Neural cell (in vitro differentiated cells): ENCODE measurements at regions not wholly inside any gene's neighbourhood (a gene's known extent, or its start where the extent isn't known, plus 50 kb on each side); places are given as distances from the start of the nearest gene placed in this dataset.

Experiments used
- H2AFZ ChIP-seq: fragments of 200-600, 300-800 bp; sonication (generic), shearing (Covaris generic); 2 replicates; pipeline ENCODE4 v1.6.0; 2014; ENCODE audit warnings: low read depth, mild to moderate bottlenecking, antibody characterized with exemption, low read length, moderate library complexity
- H3F3A ChIP-seq: fragments of 200-600 bp; shearing (Covaris generic); 2 replicates; pipeline ENCODE4 v1.6.1; 2016; ENCODE audit warnings: mild to moderate bottlenecking, moderate library complexity, mixed read lengths, antibody characterized with exemption, low read length; ENCODE audit not compliant: insufficient read depth, poor library complexity, severe bottlenecking
- H3K27ac ChIP-seq: fragments of 200-600, 300-800 bp; sonication (generic), shearing (Covaris generic); 2 replicates; pipeline ENCODE4 v1.5.1; 2014; ENCODE audit warnings: mild to moderate bottlenecking, low read length, moderate library complexity
- H3K27me3 ChIP-seq: fragments of 300-800, 200-600 bp; sonication (generic), shearing (Covaris generic); 2 replicates; pipeline ENCODE4 v1.6.0; 2014; ENCODE audit warnings: mild to moderate bottlenecking, low read depth, low read length, moderate library complexity; ENCODE audit not compliant: insufficient read depth
- H3K36me3 ChIP-seq: fragments of 300-800, 200-600 bp; sonication (generic), shearing (Covaris generic); 2 replicates; pipeline ENCODE4 v1.5.1; 2014; ENCODE audit warnings: mild to moderate bottlenecking, antibody characterized with exemption, low read length, moderate library complexity; ENCODE audit not compliant: insufficient read depth
- H3K4me2 ChIP-seq: fragments of 300-800, 200-600 bp; sonication (generic), shearing (Covaris generic); 2 replicates; pipeline ENCODE4 v1.6.0; 2014; ENCODE audit warnings: mild to moderate bottlenecking, low read length
- H3K4me3 ChIP-seq: fragments of 300-800, 200-600 bp; sonication (generic), shearing (Covaris generic); 2 replicates; pipeline ENCODE4 v1.5.1; 2014; ENCODE audit warnings: mild to moderate bottlenecking, low read length, moderate library complexity
- H3K79me2 ChIP-seq: fragments of 200-600 bp; shearing (Covaris generic); replicated peaks from 2 replicates; pipeline ENCODE4 v1.6.0; 2014; ENCODE audit warnings: mild to moderate bottlenecking, low read length, moderate library complexity; ENCODE audit not compliant: insufficient read depth
- H3K9ac ChIP-seq: fragments of 300-800, 200-600 bp; sonication (generic), shearing (Covaris generic); 2 replicates; pipeline ENCODE4 v1.6.1; 2016; ENCODE audit warnings: mild to moderate bottlenecking, low read length, mixed read lengths
- H3K9me2 ChIP-seq: fragments of 200-600 bp; shearing (Covaris generic); 2 replicates; pipeline ENCODE4 v1.6.1; 2016; ENCODE audit warnings: mild to moderate bottlenecking, low read length, mixed read lengths; ENCODE audit not compliant: insufficient read depth
- H3K9me3 ChIP-seq: fragments of 200-600, 300-800 bp; sonication (generic), shearing (Covaris generic); 2 replicates; pipeline ENCODE4 v1.6.1; 2016; ENCODE audit warnings: mild to moderate bottlenecking, mixed run types, low read length, moderate library complexity, mixed read lengths
- H4K20me1 ChIP-seq: fragments of 200-600 bp; shearing (Covaris generic); 2 replicates; pipeline ENCODE4 v1.6.1; 2016; ENCODE audit warnings: mild to moderate bottlenecking, mixed run types; ENCODE audit not compliant: insufficient read depth
- CTCF ChIP-seq: fragments of 450-650 bp; IDR thresholded peaks from 2 replicates; pipeline ENCODE4 v1.5.1; 2014; ENCODE audit warnings: antibody characterized with exemption, mild to moderate bottlenecking, moderate library complexity; ENCODE audit not compliant: poor library complexity, severe bottlenecking
- EP300 ChIP-seq: fragments of 450-650 bp; conservative IDR thresholded peaks from 2 replicates; pipeline ENCODE4 v1.6.1; 2014; ENCODE audit warnings: antibody characterized with exemption, mild to moderate bottlenecking, moderate library complexity; ENCODE audit not compliant: poor library complexity, severe bottlenecking
- EZH2 ChIP-seq: fragments of 200-600, 300-800 bp; shearing (Covaris generic), sonication (generic); IDR thresholded peaks from 2 replicates; pipeline ENCODE4 v1.6.1; 2014; ENCODE audit warnings: antibody characterized with exemption, low read length, borderline replicate concordance, mild to moderate bottlenecking; ENCODE audit not compliant: insufficient read depth, poor library complexity, severe bottlenecking
- MXI1 ChIP-seq: fragments of 450-650 bp; conservative IDR thresholded peaks from 2 replicates; pipeline ENCODE4 v1.6.1; 2014; ENCODE audit warnings: antibody characterized with exemption, mild to moderate bottlenecking; ENCODE audit not compliant: poor library complexity, severe bottlenecking
- POLR2AphosphoS5 ChIP-seq: IDR thresholded peaks from 2 replicates; pipeline ENCODE4 v1.6.1; 2012
- RAD21 ChIP-seq: fragments of 450-650 bp; conservative IDR thresholded peaks from 2 replicates; pipeline ENCODE4 v1.6.1; 2014; ENCODE audit warnings: antibody characterized with exemption, mild to moderate bottlenecking, moderate library complexity
- SMC3 ChIP-seq: fragments of 450-650 bp; conservative IDR thresholded peaks from 2 replicates; pipeline ENCODE4 v1.6.1; 2014; ENCODE audit warnings: antibody characterized with exemption, mild to moderate bottlenecking, moderate library complexity; ENCODE audit not compliant: poor library complexity
- TAF1 ChIP-seq: IDR thresholded peaks from 2 replicates; pipeline ENCODE4 v1.6.1; 2012; ENCODE audit warnings: low read depth
- TF ChIP-seq, protein P1 (sequence below): IDR thresholded peaks from 2 replicates; pipeline ENCODE4 v1.6.1; 2012; ENCODE audit warnings: borderline replicate concordance

DNA sequence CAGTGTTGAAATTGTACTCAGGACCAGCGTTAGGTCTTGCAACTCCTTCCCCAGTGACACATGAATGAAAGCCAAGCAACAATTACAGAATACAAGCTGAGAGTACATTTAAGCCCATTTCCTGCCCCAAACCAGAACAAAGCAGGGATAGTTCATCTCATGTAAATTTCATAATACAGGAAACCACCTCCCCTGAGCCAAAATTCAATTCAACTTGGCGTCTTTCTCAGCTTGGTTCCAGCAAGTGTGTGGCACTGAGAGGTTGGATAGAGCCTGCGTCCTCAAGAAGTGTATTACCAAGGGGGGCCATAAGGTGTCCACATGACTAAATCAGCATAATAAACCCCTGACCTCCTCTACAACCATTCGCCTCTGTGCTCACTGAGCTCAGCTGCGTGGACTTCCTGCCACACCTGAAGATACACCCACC, 278.9 kb upstream of the CRY1 start:
- H3K4me2 ChIP-seq: no peak overlapping the region
- H3K79me2 ChIP-seq: no peaks in the 10 kb centered on the region
- no peak overlapping the region for H3K9ac ChIP-seq
- H3K9me2 ChIP-seq: no peaks in the 10 kb centered on the region
- H4K20me1 ChIP-seq: no peaks in the 10 kb centered on the region
- no peaks in the 10 kb centered on the region for H3K9me3 ChIP-seq
- H2AFZ ChIP-seq: no peak overlapping the region
- no peak for TF ChIP-seq EZH2
- no peak for TF ChIP-seq POLR2AphosphoS5
- TF ChIP-seq MXI1: no peak
- TF ChIP-seq, protein P1, sequence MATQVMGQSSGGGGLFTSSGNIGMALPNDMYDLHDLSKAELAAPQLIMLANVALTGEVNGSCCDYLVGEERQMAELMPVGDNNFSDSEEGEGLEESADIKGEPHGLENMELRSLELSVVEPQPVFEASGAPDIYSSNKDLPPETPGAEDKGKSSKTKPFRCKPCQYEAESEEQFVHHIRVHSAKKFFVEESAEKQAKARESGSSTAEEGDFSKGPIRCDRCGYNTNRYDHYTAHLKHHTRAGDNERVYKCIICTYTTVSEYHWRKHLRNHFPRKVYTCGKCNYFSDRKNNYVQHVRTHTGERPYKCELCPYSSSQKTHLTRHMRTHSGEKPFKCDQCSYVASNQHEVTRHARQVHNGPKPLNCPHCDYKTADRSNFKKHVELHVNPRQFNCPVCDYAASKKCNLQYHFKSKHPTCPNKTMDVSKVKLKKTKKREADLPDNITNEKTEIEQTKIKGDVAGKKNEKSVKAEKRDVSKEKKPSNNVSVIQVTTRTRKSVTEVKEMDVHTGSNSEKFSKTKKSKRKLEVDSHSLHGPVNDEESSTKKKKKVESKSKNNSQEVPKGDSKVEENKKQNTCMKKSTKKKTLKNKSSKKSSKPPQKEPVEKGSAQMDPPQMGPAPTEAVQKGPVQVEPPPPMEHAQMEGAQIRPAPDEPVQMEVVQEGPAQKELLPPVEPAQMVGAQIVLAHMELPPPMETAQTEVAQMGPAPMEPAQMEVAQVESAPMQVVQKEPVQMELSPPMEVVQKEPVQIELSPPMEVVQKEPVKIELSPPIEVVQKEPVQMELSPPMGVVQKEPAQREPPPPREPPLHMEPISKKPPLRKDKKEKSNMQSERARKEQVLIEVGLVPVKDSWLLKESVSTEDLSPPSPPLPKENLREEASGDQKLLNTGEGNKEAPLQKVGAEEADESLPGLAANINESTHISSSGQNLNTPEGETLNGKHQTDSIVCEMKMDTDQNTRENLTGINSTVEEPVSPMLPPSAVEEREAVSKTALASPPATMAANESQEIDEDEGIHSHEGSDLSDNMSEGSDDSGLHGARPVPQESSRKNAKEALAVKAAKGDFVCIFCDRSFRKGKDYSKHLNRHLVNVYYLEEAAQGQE: no peak
- no peak for TF ChIP-seq RAD21
- TF ChIP-seq TAF1: no peak
- no peak for TF ChIP-seq SMC3
- TF ChIP-seq CTCF: no peak
- no peak for TF ChIP-seq EP300
- no peaks in the 10 kb centered on the region for H3F3A ChIP-seq
- no peaks in the 10 kb centered on the region for H3K27me3 ChIP-seq
- H3K36me3 ChIP-seq: no peaks in the 10 kb centered on the region
- no peak overlapping the region for H3K4me3 ChIP-seq
- H3K27ac ChIP-seq: no peak overlapping the region

GRCh38 chr12:107373238-107373809, 280.0 kb upstream of the CRY1 start:
- TF ChIP-seq EP300 (no peak), POLR2AphosphoS5 (no peak), RAD21 (no peak), EZH2 (no peak), SMC3 (no peak), MXI1 (no peak), CTCF (no peak), TAF1 (no peak)
- TF ChIP-seq, protein P1: no peak
- no peaks in the 10 kb centered on the region for H3K9me2 ChIP-seq

More at GRCh38 chr12:107373238-107373809, 280.0 kb upstream of the CRY1 start:
- no peaks in the 10 kb centered on the region for H3K27me3 ChIP-seq
- H3K4me2 ChIP-seq: no peak overlapping the region
- no peaks in the 10 kb centered on the region for H3K36me3 ChIP-seq
- H3K79me2 ChIP-seq: no peaks in the 10 kb centered on the region
- H3F3A ChIP-seq: no peaks in the 10 kb centered on the region
- H3K4me3 ChIP-seq: no peak overlapping the region
- no peaks in the 10 kb centered on the region for H4K20me1 ChIP-seq
- no peak overlapping the region for H3K27ac ChIP-seq
- no peak overlapping the region for H3K9ac ChIP-seq
- H3K9me3 ChIP-seq: no peaks in the 10 kb centered on the region
- H2AFZ ChIP-seq: no peak overlapping the region
